Effector memory CD4-positive, alpha-beta T cell (primary cell): ENCODE measurements at regions not wholly inside any gene's neighbourhood (a gene's known extent, or its start where the extent isn't known, plus 50 kb on each side); places are given as distances from the start of the nearest gene placed in this dataset.

ENCODE experiments used
- DNase-seq, 3 donors: peaks; one replicate each; pipeline ENCODE4 v3.0.0-alpha.2; 2020
- H3K27ac ChIP-seq: 2 replicates; pipeline ENCODE4 v1.7.0; 2013; ENCODE audit warnings: mild to moderate bottlenecking, low read length, moderate library complexity; ENCODE audit not compliant: insufficient read depth, poor library complexity, severe bottlenecking
- H3K27me3 ChIP-seq: replicated peaks from 2 replicates; pipeline ENCODE4 v1.7.0; 2013; ENCODE audit warnings: mild to moderate bottlenecking, low read length; ENCODE audit not compliant: insufficient read depth, control insufficient read depth, poor library complexity, severe bottlenecking
- H3K36me3 ChIP-seq: 2 replicates; pipeline ENCODE4 v1.7.0; 2013; ENCODE audit warnings: mild to moderate bottlenecking, low read length, moderate library complexity; ENCODE audit not compliant: control insufficient read depth, insufficient read depth
- H3K4me1 ChIP-seq: 2 replicates; pipeline ENCODE4 v1.7.0; 2013; ENCODE audit warnings: low read length, mild to moderate bottlenecking; ENCODE audit not compliant: control insufficient read depth, insufficient read depth, poor library complexity, severe bottlenecking
- H3K4me3 ChIP-seq: 2 replicates; pipeline ENCODE4 v1.7.0; 2013; ENCODE audit warnings: low read length, low read depth, mild to moderate bottlenecking; ENCODE audit not compliant: insufficient read depth, poor library complexity, severe bottlenecking
- H3K9me3 ChIP-seq: 2 replicates; pipeline ENCODE4 v1.7.0; 2013; ENCODE audit warnings: mild to moderate bottlenecking, low read length, moderate library complexity; ENCODE audit not compliant: control insufficient read depth

DNA sequence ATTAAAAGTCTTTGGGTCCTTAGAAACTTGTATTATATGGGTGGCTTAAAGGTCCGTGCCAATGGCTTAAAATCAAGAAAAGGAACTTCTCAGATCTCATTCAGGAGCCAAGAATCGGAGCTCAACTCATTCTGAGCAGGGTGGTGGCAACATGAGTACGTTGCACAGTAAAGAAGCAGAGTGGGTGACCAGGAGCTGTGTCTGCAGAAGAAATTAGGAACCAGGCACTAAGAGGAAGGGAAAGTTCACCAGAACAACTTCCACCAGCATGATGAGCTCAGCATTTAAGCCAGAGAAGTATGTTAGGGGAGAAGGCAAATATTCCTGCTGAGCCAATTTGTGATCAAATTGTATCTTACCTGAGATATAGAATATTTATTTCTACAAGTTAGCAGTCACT lies 236.0 kb upstream of the NRP1 start:
- no peak overlapping the region for H3K27ac ChIP-seq

DNA sequence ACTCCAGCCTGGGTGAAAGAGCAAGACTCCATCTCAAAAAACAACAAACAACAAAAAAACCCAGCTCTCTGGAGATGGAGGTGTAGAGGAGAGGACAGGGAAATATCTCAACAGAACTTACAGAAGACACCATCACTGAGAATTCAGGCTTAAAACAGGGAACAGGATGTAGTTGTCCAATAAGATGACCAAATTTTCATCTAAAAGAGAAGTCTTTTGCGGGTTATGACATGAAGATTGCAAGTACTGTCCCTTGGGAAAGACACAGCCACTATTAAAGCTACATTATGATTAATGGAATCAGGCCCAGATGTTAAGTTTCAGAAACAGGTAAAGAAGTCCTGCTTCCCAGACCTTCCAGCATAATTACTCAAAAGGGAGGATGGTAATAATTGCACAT lies 235.2 kb upstream of the NRP1 start:
- no peaks in the 10 kb centered on the region for H3K4me1 ChIP-seq
- no peaks in the 10 kb centered on the region for H3K36me3 ChIP-seq
- no peaks in the 10 kb centered on the region for H3K9me3 ChIP-seq
- DNase-seq = no peak
- H3K27ac ChIP-seq = no peak overlapping the region
- H3K27me3 ChIP-seq = no peaks in the 10 kb centered on the region
- H3K4me3 ChIP-seq = no peak overlapping the region

More for the DNA sequence above, 236.0 kb upstream of the NRP1 start:
- Histone ChIP-seq H3K36me3 (no peaks in the 10 kb centered on the region), H3K27me3 (no peaks in the 10 kb centered on the region), H3K4me1 (no peaks in the 10 kb centered on the region), H3K4me3 (no peak overlapping the region), H3K9me3 (no peaks in the 10 kb centered on the region)
- DNase-seq = no peak

GRCh38 chr10:33566426-33566825 lies 232.0 kb upstream of the NRP1 start:
- H3K4me1 ChIP-seq = no peaks in the 10 kb centered on the region
- no peaks in the 10 kb centered on the region for H3K9me3 ChIP-seq
- DNase-seq = no peak
- H3K36me3 ChIP-seq = no peaks in the 10 kb centered on the region
- H3K27ac ChIP-seq = no peak overlapping the region
- no peaks in the 10 kb centered on the region for H3K27me3 ChIP-seq
- no peak overlapping the region for H3K4me3 ChIP-seq

GRCh38 chr10:33566001-33566400 lies 231.5 kb upstream of the NRP1 start:
- Histone ChIP-seq H3K4me3 (no peak overlapping the region), H3K4me1 (no peaks in the 10 kb centered on the region), H3K36me3 (no peaks in the 10 kb centered on the region), H3K9me3 (no peaks in the 10 kb centered on the region), H3K27me3 (no peaks in the 10 kb centered on the region), H3K27ac (no peak overlapping the region)
- DNase-seq = no peak

DNA sequence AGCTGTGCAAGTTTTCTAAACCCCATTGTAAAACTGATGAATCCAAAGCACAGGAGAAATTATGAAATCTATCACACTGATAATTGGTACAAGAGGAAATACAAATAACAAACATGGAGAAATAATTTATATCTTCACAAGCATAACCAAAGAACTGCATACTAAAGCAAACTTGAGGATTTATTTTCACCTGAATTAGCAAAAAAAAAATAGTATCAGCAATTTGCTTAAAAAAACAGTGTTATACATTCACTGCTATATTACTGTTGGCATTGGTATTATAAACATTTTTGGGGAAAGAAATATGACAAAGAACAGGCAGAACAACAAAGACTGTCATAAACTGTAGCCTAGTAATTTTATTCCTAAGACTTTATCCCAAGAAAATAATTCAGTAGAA lies 230.8 kb upstream of the NRP1 start:
- Histone ChIP-seq H3K4me3 (no peak overlapping the region), H3K36me3 (no peaks in the 10 kb centered on the region), H3K4me1 (no peaks in the 10 kb centered on the region), H3K27me3 (no peaks in the 10 kb centered on the region), H3K27ac (no peak overlapping the region), H3K9me3 (no peaks in the 10 kb centered on the region)
- no peak for DNase-seq

DNA sequence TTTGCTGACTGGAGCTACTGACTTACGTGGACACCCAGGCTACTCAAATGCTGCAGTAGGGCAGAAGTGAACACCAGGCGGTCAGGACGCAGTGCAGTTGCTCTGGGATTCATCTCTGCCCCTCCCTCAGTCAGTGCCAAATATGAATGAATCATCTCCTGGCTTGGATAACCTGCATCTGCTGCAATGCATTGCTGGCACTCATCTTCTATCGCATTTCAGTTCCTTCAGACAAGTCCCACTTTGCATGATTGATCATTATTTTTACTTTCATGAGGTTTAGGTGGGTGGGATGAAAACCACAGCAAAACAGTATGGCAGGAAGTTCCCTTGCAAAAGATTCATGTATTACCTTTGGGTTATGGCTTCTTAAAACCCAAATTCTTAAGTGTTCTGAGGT lies 224.6 kb upstream of the NRP1 start:
- Histone ChIP-seq H3K36me3 (no peaks in the 10 kb centered on the region), H3K27ac (no peak overlapping the region), H3K27me3 (no peaks in the 10 kb centered on the region), H3K9me3 (no peaks in the 10 kb centered on the region), H3K4me3 (no peak overlapping the region), H3K4me1 (no peaks in the 10 kb centered on the region)
- no peak for DNase-seq

- Histone ChIP-seq H3K36me3 (no peaks in the 10 kb centered on the region), H3K27me3 (no peaks in the 10 kb centered on the region), H3K27ac (no peak overlapping the region), H3K4me3 (no peak overlapping the region), H3K9me3 (no peaks in the 10 kb centered on the region), H3K4me1 (no peaks in the 10 kb centered on the region)
- DNase-seq = no peak
These were observed 222.8 kb upstream of the NRP1 start for GRCh38 chr10:33557313-33557712.

DNA sequence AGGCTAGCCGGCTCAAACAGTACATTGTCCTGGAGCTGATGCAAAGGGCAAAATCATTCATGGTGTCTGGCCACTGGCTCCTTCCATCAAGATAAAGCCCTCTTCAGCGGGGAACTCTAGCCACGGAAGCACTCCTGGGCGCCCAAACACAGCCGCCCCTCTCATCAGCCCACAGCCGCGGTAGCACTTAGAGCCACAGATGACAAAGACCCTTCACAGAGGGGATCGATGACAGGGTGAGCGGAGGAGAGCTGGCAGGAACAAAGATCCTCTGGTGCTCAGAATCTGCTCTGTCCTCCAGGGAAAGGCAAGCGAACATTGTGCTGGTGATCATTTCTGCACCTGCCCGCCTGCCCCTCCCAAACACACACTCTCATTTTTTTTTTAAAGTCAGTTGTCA lies 222.2 kb upstream of the NRP1 start:
- DNase-seq = no peak
- no peak overlapping the region for H3K4me3 ChIP-seq
- H3K27me3 ChIP-seq = no peaks in the 10 kb centered on the region
- no peaks in the 10 kb centered on the region for H3K4me1 ChIP-seq
- H3K9me3 ChIP-seq = no peaks in the 10 kb centered on the region
- H3K36me3 ChIP-seq = no peaks in the 10 kb centered on the region
- H3K27ac ChIP-seq = no peak overlapping the region

GRCh38 chr10:33556103-33556502 lies 221.6 kb upstream of the NRP1 start:
- Histone ChIP-seq H3K36me3 (no peaks in the 10 kb centered on the region), H3K27me3 (no peaks in the 10 kb centered on the region), H3K27ac (no peak overlapping the region), H3K9me3 (no peaks in the 10 kb centered on the region), H3K4me3 (no peak overlapping the region), H3K4me1 (no peaks in the 10 kb centered on the region)
- DNase-seq = no peak

- Histone ChIP-seq H3K9me3 (no peaks in the 10 kb centered on the region), H3K27me3 (no peaks in the 10 kb centered on the region), H3K4me1 (no peaks in the 10 kb centered on the region), H3K36me3 (no peaks in the 10 kb centered on the region), H3K4me3 (no peak overlapping the region), H3K27ac (no peak overlapping the region)
- no peak for DNase-seq
These were observed 219.5 kb upstream of the NRP1 start for GRCh38 chr10:33553748-33554571.
